ENCODE measurements at regions not wholly inside any gene's neighbourhood (a gene's known extent, or its start where the extent isn't known, plus 50 kb on each side); places are given as distances from the start of the nearest gene placed in this dataset.
"Not testable (repeated sequence)": the region's sequence is repeated elsewhere in the genome, so short reads cannot be mapped to it uniquely, and the experiment has no call there.

GRCh38 chr5:164533426-164533825, 1028.0 kb downstream of the MAT2B start:
- TF ChIP-seq CTCF (IDR thresholded peaks at IDR 0.05; ENCODE audit: low read depth, low read length); POLR2A (IDR thresholded peaks at IDR 0.05; ENCODE audit: extremely low read depth, insufficient read length); MYC (IDR thresholded peaks at IDR 0.05; ENCODE audit: low read depth, low read length); MAX (IDR thresholded peaks at IDR 0.05; ENCODE audit: low read depth, low read length): not testable (repeated sequence)

All from NB4 (cell line).